Fibroblast of lung (primary cell): ENCODE measurements at regions not wholly inside any gene's neighbourhood (a gene's known extent, or its start where the extent isn't known, plus 50 kb on each side); places are given as distances from the start of the nearest gene placed in this dataset.

Experiments used
- CTCF ChIP-seq, 2 donors: IDR thresholded peaks in 1 of 2; conservative IDR thresholded peaks in 1 of 2; 1 replicate in 1 of 2; 2 replicates in 1 of 2; pipeline ENCODE4 v1.5.1; 2011 to 2012; ENCODE audit warnings: low read length in 2 of 2, control low read depth in 1 of 2, inconsistent platforms in 1 of 2, low read depth in 1 of 2, mild to moderate bottlenecking in 1 of 2
- EZH2 ChIP-seq: IDR thresholded peaks from 2 replicates; pipeline ENCODE4 v1.5.1; 2012; ENCODE audit warnings: low read length, control low read depth, mild to moderate bottlenecking; ENCODE audit errors: missing control alignments

GRCh38 chr10:4177791-4178190 is 392.8 kb upstream of the KLF6 start:
- TF ChIP-seq CTCF (conservative IDR thresholded peaks at IDR 0.05 in 1 of 2, IDR thresholded peaks at IDR 0.05 in 1 of 2; ENCODE audit: low read depth in 1 of 2, low read length in 2 of 2), result no peak
- TF ChIP-seq EZH2, result no peak
